A673 (cell line): ENCODE measurements at regions not wholly inside any gene's neighbourhood (a gene's known extent, or its start where the extent isn't known, plus 50 kb on each side); places are given as distances from the start of the nearest gene placed in this dataset.
A peak's percentile ranks its signal among the peaks of the same experiment; 100 is the strongest.

Experiments
- BruUV-seq: library from RNA; stranded (reverse); fragments of 400-500 nt; replicated peaks from 2 replicates; lab custom pipeline; 2021; lab: Mats Ljungman, UMichigan
- CTCF ChIA-PET: fragments of 300-600 bp; sonication (Branson Sonifier 250); formaldehyde crosslinking; loops from one replicate; lab custom pipeline; 2022; ENCODE audit warnings: antibody characterized with exemption; lab: Charles Lee
- POLR2A ChIA-PET: fragments of 300-600 bp; sonication (Branson Sonifier 250); formaldehyde crosslinking; loops from one replicate; lab custom pipeline; 2022; ENCODE audit warnings: antibody characterized with exemption; ENCODE audit not compliant: low non-redundant PET; lab: Charles Lee
- DNase-seq: peaks from one replicate; pipeline ENCODE4 v3.0.0-alpha.2; 2015; ENCODE audit warnings: low spot score
- H3K27ac ChIP-seq: fragments of 200-600 bp; sonication (generic); 2 replicates; pipeline ENCODE4 v1.5.1; 2016; ENCODE audit warnings: mixed run types, low read depth, mild to moderate bottlenecking, mixed read lengths, antibody characterized with exemption, low read length; ENCODE audit not compliant: poor library complexity, severe bottlenecking
- H3K27me3 ChIP-seq: fragments of 200-600 bp; sonication (generic); replicated peaks from 2 replicates; pipeline ENCODE4 v1.6.1; 2017; ENCODE audit warnings: mixed run types, low read depth, mild to moderate bottlenecking, mixed read lengths, antibody characterized with exemption, low read length; ENCODE audit not compliant: insufficient read depth, poor library complexity
- H3K36me3 ChIP-seq: fragments of 200-600 bp; sonication (generic); 2 replicates; pipeline ENCODE4 v1.6.1; 2016; ENCODE audit warnings: mixed run types, mild to moderate bottlenecking, mixed read lengths, antibody characterized with exemption, low read length; ENCODE audit not compliant: insufficient read depth, poor library complexity, severe bottlenecking
- H3K4me1 ChIP-seq: fragments of 200-600 bp; sonication (generic); 2 replicates; pipeline ENCODE4 v1.6.1; 2017; ENCODE audit warnings: mixed run types, mild to moderate bottlenecking, mixed read lengths, antibody characterized with exemption, low read length; ENCODE audit not compliant: insufficient read depth, poor library complexity, severe bottlenecking
- H3K4me3 ChIP-seq: fragments of 200-600 bp; sonication (generic); 2 replicates; pipeline ENCODE4 v1.5.1; 2016; ENCODE audit warnings: low read depth, mixed run types, mild to moderate bottlenecking, mixed read lengths, low read length; ENCODE audit not compliant: poor library complexity, severe bottlenecking
- H3K9me3 ChIP-seq: fragments of 200-600 bp; sonication (generic); 2 replicates; pipeline ENCODE4 v1.6.1; 2016; ENCODE audit warnings: mixed run types, low read depth, mild to moderate bottlenecking, mixed read lengths, antibody characterized with exemption, low read length; ENCODE audit not compliant: poor library complexity, severe bottlenecking
- CTCF ChIP-seq: fragments of 300-800, 200-600 bp; sonication (generic); conservative IDR thresholded peaks from 2 replicates; pipeline ENCODE4 v1.5.1; 2017; ENCODE audit warnings: low read depth, mild to moderate bottlenecking, antibody characterized with exemption, low read length, moderate library complexity, mixed read lengths
- EZH2 ChIP-seq: fragments of 200-600 bp; sonication (generic); IDR thresholded peaks from 2 replicates; pipeline ENCODE4 v1.6.1; 2017; ENCODE audit warnings: borderline replicate concordance, low read depth, mild to moderate bottlenecking, mixed read lengths, antibody characterized with exemption, low read length; ENCODE audit not compliant: poor library complexity, severe bottlenecking
- intact Hi-C: fragments of 100-400 bp; cut with micrococcal nuclease; formaldehyde crosslinking; loops from one replicate; pipeline ENCODE4 v1.10.0; 2022; ENCODE audit not compliant: unreplicated experiment

GRCh38 chr10:105807935-105808587 lies 1167.0 kb downstream of the SORCS3 start:
- intact Hi-C loops, result no loop called here
- Histone ChIP-seq H3K36me3 (no peaks in the 10 kb centered on the region), H3K4me3 (no peak overlapping the region), H3K9me3 (no peaks in the 10 kb centered on the region), H3K4me1 (peaks cover 2% of the 10 kb centered on the region), H3K27ac (no peak overlapping the region), H3K27me3 (no peaks in the 10 kb centered on the region)
- DNase-seq, result no peak
- CTCF ChIA-PET, result no interaction called here
- TF ChIP-seq CTCF, result no peak
- TF ChIP-seq EZH2, result no peak
- no TSS peak for BruUV-seq
- POLR2A ChIA-PET, result no interaction called here

GRCh38 chr10:105803206-105803605 lies 1162.1 kb downstream of the SORCS3 start:
- H3K4me1 ChIP-seq, result peaks cover 36% of the 10 kb centered on the region
- H3K27ac ChIP-seq, result no peak overlapping the region
- H3K4me3 ChIP-seq, result no peak overlapping the region
- BruUV-seq, result no TSS peak
- H3K9me3 ChIP-seq, result no peaks in the 10 kb centered on the region
- ChIA-PET POLR2A (no interaction called here), CTCF (no interaction called here)
- no peaks in the 10 kb centered on the region for H3K36me3 ChIP-seq
- H3K27me3 ChIP-seq, result no peaks in the 10 kb centered on the region
- no peak for TF ChIP-seq CTCF
- TF ChIP-seq EZH2, result no peak
- intact Hi-C loops, result no loop called here
- DNase-seq, result no peak

GRCh38 chr10:105800641-105801040 lies 1159.6 kb downstream of the SORCS3 start:
- intact Hi-C loops, result no loop called here
- POLR2A ChIA-PET, result no interaction called here
- no peak for TF ChIP-seq CTCF
- TF ChIP-seq EZH2, result no peak
- Histone ChIP-seq H3K4me3 (no peak overlapping the region), H3K4me1 (peaks cover 48% of the 10 kb centered on the region), H3K36me3 (no peaks in the 10 kb centered on the region), H3K9me3 (no peaks in the 10 kb centered on the region), H3K27me3 (no peaks in the 10 kb centered on the region), H3K27ac (peak overlapping the region; percentile 67)
- no TSS peak for BruUV-seq
- DNase-seq, result peak; percentile 98
- CTCF ChIA-PET, result interaction anchor here (0.7 kb wide), 1 partner anchor 190 kb away, joined by 3 read pairs; no protein-coding TSS in a partner anchor
